GM18508 (cell line): ENCODE measurements at regions not wholly inside any gene's neighbourhood (a gene's known extent, or its start where the extent isn't known, plus 50 kb on each side); places are given as distances from the start of the nearest gene placed in this dataset.
"Not testable (repeated sequence)": the region's sequence is repeated elsewhere in the genome, so short reads cannot be mapped to it uniquely, and the experiment has no call there.

Source experiments
- ATAC-seq: cut with Tn5 transposase; IDR thresholded peaks from one replicate; pipeline ENCODE4 v1.9.1; 2021; ENCODE audit warnings: moderate number of reproducible peaks; ENCODE audit not compliant: insufficient read depth, unreplicated experiment

GRCh38 chr7:119945822-119946221 lies 327.2 kb upstream of the KCND2 start:
- no peak for ATAC-seq

- ATAC-seq, result no peak
Measured at GRCh38 chr7:119949053-119949452, 323.9 kb upstream of the KCND2 start.

- ATAC-seq, result not testable (repeated sequence)
Measured at GRCh38 chr7:119950390-119951041, 322.5 kb upstream of the KCND2 start.

- not testable (repeated sequence) for ATAC-seq
Measured at GRCh38 chr7:119951614-119952013, 321.4 kb upstream of the KCND2 start.

DNA sequence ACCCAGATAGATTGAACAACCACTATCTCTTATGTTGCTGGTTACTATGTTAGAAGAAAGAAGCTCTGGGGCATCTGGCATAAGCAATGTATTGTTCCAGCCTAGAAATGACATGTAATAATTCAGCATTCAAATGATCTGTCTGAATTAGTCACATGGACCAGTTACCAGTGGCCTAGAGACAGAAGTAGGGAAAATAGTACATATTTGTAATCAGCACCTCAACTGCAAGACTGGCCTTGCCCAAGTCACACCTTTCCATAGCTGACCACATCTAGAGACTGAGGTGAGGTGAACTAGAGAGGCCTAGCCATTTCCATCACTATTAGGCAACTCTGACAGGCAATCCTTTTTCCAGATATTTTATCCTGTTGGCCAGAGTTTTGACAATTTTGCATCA lies 315.6 kb upstream of the KCND2 start:
- no peak for ATAC-seq

- no peak for ATAC-seq
Measured at GRCh38 chr7:119959811-119960210, 313.2 kb upstream of the KCND2 start.

- ATAC-seq, result no peak
Measured at GRCh38 chr7:119963654-119964053, 309.3 kb upstream of the KCND2 start.

DNA sequence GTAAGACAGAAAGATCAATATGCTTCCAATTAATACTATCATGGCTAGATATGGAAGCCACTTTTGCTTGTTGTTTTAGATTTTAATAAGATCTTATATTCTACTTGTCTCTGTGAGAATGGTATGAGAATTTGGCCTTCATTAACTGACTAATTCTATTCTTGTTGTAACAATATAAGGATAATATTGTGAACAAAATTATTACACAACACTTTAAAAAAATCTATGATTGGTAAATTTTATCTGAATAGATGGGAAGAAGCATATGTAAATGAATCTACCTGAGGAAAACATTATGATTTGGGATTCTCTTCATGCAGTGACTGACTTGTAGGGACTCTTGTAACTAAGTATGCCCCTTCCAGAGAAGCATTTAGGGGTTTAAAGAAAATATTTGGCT lies 308.9 kb upstream of the KCND2 start:
- ATAC-seq, result no peak

DNA sequence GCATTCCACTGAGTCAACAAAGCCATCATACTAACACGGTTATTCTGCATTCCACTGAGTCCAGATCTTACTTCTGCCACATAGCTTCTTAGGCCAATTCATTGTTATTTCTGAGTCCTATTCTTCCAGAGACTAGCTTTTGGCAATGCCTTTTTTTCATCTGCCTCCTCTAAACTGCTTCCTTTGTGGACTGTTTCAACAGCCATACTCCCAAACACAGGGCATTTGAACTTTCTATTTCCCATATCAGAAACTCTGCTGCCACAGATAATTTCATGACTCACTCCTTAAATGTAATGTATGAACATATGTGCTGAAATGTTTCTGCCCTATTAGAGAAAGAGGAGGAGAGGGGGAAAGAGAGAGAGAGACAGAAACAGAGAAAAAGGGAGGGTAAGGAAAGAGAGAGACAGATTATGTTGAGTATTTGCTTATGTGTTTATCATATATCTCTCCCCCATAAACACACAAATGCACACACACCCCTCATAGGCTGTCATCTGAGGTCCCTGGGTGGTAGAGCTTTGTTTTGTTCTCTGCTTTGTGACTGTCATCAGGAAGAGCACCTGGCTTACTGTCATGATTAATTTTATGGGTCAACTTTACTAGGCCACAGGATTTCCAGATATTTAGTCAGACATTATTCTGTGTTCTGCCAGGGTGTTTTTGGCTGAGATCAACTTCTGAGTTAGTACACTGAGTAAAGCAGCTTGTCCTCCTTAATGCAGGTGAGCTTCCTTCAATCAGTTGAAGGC lies 308.0 kb upstream of the KCND2 start:
- no peak for ATAC-seq

- ATAC-seq, result no peak
Measured at GRCh38 chr7:119967221-119967620, 305.8 kb upstream of the KCND2 start.

DNA sequence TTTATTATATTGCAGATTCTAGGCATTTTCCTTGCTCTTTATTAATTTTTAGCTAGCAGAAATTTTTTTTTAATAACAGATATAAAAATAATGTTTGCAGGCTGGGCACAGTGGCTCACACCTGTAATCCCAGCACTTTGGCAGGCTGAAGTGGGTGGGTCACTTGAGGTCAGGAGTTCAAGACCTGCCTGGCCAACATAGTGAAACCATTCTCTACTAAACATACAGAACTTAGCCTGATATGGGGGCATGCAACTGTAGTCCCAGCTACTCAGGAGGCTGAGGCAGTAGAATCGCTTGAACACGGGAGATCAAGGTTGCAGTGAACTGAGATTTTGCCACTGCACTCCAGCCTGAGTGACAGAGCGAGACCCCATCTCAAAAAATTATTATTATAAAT lies 304.6 kb upstream of the KCND2 start:
- ATAC-seq, result not testable (repeated sequence)

- ATAC-seq, result no peak
Measured at GRCh38 chr7:119969054-119969453, 303.9 kb upstream of the KCND2 start.

- ATAC-seq, result no peak
Measured at GRCh38 chr7:119969763-119970162, 303.2 kb upstream of the KCND2 start.

- no peak for ATAC-seq
Measured at GRCh38 chr7:119974972-119975371, 298.0 kb upstream of the KCND2 start.

GRCh38 chr7:119982884-119983283 lies 290.1 kb upstream of the KCND2 start:
- no peak for ATAC-seq

DNA sequence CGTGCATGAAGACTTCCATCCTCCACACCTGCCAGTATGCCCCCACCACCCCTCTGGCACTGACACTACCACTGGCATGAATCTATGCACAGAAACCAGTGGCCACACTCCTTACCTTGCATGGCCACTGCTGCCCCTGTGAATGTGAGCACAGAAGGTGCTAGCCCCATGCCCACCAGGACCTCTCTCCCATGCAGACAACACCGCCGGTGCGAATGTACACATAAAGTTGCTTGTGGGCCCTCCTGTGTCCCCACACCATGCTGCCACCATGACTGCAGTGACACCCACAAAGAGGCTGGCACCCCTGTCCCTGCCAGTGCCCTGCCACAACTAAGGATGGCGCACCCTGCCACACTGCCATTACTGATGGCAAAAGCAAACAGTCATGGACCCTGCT lies 289.5 kb upstream of the KCND2 start:
- no peak for ATAC-seq

GRCh38 chr7:119984247-119984646 lies 288.7 kb upstream of the KCND2 start:
- no peak for ATAC-seq

- no peak for ATAC-seq
Measured at GRCh38 chr7:119988401-119988800, 284.6 kb upstream of the KCND2 start.

DNA sequence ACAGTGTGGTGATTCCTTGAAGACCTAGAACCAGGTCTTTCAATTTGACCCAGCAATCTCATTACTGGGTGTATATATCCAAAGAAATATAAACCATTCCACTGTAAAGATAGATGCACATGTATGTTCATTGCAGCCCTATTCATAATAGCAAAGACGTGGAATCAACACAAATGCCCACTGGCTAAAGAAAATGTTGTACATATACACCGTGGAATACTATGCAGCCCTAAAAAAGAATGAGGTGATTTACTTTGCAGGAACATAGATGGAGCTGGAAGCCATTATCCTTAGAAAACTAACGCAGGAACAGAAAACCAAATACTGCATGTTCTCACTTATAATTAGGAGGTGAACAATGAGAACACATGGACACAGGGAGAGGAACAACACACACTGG lies 278.0 kb upstream of the KCND2 start:
- ATAC-seq, result no peak

DNA sequence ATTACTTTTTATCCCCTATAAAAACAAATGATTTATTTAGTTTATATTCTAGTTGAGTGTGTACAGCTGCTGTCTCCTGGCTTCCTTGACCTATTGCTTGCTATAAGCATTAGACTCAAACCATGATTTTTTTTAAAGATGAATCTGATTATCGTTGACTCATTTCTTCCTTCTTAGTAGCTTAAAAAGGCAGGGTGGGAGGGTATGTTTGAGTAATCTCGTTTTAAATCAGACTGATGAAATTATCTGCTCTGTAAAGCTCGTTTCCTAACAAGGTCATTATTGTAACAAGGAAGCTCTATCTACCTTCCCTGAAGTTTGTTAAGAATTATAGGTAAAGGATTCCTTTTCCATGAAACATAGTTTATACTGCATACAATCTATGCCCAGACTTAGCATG lies 276.3 kb upstream of the KCND2 start:
- peak; percentile 60 for ATAC-seq

DNA sequence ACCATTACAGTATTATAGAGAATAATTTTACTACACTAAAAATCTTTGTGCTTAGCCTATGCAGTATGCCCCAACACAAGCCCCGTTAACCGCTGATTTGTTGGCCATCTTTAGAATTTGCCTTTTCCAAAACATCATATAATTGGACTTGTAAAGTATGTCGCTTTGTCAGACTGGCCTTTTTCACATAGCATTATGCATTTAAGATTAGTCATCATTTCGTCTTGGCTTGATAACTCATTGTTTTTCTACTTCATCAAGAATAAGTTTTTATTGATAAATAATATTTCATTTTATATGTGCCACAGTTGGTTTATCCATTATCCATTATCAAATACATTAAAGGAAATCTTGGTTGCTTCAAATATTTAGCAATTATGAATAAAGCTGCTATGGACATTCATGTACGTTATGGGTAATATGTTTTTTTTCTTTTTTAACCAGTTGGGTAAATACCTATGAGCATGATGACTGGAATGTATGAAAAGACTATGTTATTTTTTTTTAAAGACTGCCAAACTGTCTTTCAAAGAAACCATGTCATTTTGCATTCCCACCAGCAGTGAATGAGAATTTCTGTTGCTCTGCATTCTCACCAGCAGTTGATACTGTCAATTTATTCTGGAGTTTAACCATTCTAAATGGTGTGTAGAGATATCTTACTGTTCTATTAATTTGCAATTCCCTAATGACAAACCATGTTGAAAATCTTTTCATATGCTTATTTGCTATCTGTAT lies 273.1 kb upstream of the KCND2 start:
- no peak for ATAC-seq
